HL-60 (cell line): ENCODE measurements at regions not wholly inside any gene's neighbourhood (a gene's known extent, or its start where the extent isn't known, plus 50 kb on each side); places are given as distances from the start of the nearest gene placed in this dataset.

Experiments used
- POLR2AphosphoS5 ChIP-seq: IDR thresholded peaks from 2 replicates; pipeline ENCODE4 v1.6.1; 2012; ENCODE audit warnings: low read depth
- REST ChIP-seq: IDR thresholded peaks from 2 replicates; pipeline ENCODE4 v1.6.1; 2012; ENCODE audit warnings: low read depth; ENCODE audit not compliant: insufficient replicate concordance
- TF ChIP-seq, protein P1 (sequence below): IDR thresholded peaks from one replicate; pipeline ENCODE4 v1.5.1; 2011; ENCODE audit warnings: low read length, control low read depth, inconsistent platforms; ENCODE audit not compliant: insufficient read depth

DNA sequence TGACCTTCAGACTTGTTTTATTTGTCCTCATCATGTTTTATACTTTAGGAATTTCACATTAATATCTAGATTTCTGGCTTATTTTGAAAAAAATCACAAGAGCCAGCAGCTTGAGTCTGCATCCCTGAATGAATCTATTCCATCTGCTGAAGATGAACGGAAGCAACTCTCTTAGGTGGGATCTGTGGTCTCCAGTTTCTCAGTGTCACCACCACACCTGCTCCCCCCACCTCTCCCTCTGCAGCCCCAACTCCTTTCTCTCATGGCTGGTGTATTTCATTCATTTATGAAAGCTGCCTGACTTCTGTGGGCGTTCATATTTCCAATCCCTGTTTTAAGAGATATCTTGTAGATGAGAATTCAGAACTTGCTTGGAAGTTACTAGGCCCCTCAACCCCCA, 102.1 kb upstream of the AGBL1 start:
- TF ChIP-seq, protein P1, sequence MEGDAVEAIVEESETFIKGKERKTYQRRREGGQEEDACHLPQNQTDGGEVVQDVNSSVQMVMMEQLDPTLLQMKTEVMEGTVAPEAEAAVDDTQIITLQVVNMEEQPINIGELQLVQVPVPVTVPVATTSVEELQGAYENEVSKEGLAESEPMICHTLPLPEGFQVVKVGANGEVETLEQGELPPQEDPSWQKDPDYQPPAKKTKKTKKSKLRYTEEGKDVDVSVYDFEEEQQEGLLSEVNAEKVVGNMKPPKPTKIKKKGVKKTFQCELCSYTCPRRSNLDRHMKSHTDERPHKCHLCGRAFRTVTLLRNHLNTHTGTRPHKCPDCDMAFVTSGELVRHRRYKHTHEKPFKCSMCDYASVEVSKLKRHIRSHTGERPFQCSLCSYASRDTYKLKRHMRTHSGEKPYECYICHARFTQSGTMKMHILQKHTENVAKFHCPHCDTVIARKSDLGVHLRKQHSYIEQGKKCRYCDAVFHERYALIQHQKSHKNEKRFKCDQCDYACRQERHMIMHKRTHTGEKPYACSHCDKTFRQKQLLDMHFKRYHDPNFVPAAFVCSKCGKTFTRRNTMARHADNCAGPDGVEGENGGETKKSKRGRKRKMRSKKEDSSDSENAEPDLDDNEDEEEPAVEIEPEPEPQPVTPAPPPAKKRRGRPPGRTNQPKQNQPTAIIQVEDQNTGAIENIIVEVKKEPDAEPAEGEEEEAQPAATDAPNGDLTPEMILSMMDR, result no peak
- no peak for TF ChIP-seq REST
- no peak for TF ChIP-seq POLR2AphosphoS5
